ENCODE measurements at regions not wholly inside any gene's neighbourhood (a gene's known extent, or its start where the extent isn't known, plus 50 kb on each side); places are given as distances from the start of the nearest gene placed in this dataset.

- TF ChIP-seq CTCF (IDR thresholded peaks at IDR 0.05; ENCODE audit: low read depth, low read length, poor library complexity, severe bottlenecking): no peak
- no peak for TF ChIP-seq EZH2phosphoT487 (IDR thresholded peaks at IDR 0.05; ENCODE audit: borderline replicate concordance, low read length)
Measured at GRCh38 chr7:115327326-115327725, 405.4 kb downstream of the MDFIC start.
